ENCODE measurements at regions not wholly inside any gene's neighbourhood (a gene's known extent, or its start where the extent isn't known, plus 50 kb on each side); places are given as distances from the start of the nearest gene placed in this dataset.

GRCh38 chr11:131070365-131070764, 154.1 kb upstream of the SNX19 start:
- Mint-ChIP-seq H3K36me3 (ENCODE audit: low read depth) (no peaks in the 10 kb centered on the region), H3K4me1 (no peaks in the 10 kb centered on the region), H3K9me3 (no peaks in the 10 kb centered on the region), H3K27ac (no peak overlapping the region), H3K27me3 (peaks cover 14% of the 10 kb centered on the region), H3K4me3 (no peak overlapping the region)
- no peak for ATAC-seq (replicated peaks)

GRCh38 chr11:131073167-131073566, 156.9 kb upstream of the SNX19 start:
- H3K4me1 Mint-ChIP-seq: no peaks in the 10 kb centered on the region
- H3K27me3 Mint-ChIP-seq: peaks cover 9% of the 10 kb centered on the region
- H3K36me3 Mint-ChIP-seq (ENCODE audit: low read depth): no peaks in the 10 kb centered on the region
- no peak overlapping the region for H3K27ac Mint-ChIP-seq
- ATAC-seq (replicated peaks): no peak
- H3K9me3 Mint-ChIP-seq: no peaks in the 10 kb centered on the region
- H3K4me3 Mint-ChIP-seq: no peak overlapping the region

GRCh38 chr11:131074573-131074972, 158.3 kb upstream of the SNX19 start:
- ATAC-seq (replicated peaks): no peak
- no peaks in the 10 kb centered on the region for H3K9me3 Mint-ChIP-seq
- peaks cover 9% of the 10 kb centered on the region for H3K27me3 Mint-ChIP-seq
- no peaks in the 10 kb centered on the region for H3K36me3 Mint-ChIP-seq (ENCODE audit: low read depth)
- H3K4me1 Mint-ChIP-seq: no peaks in the 10 kb centered on the region
- H3K4me3 Mint-ChIP-seq: no peak overlapping the region
- no peak overlapping the region for H3K27ac Mint-ChIP-seq

- Mint-ChIP-seq H3K27ac (no peak overlapping the region), H3K9me3 (peaks cover 4% of the 10 kb centered on the region), H3K4me1 (no peaks in the 10 kb centered on the region), H3K36me3 (ENCODE audit: low read depth) (no peaks in the 10 kb centered on the region), H3K27me3 (peaks cover 9% of the 10 kb centered on the region), H3K4me3 (no peak overlapping the region)
- ATAC-seq (replicated peaks): no peak
These were observed 161.1 kb upstream of the SNX19 start for GRCh38 chr11:131077340-131077739.

- Mint-ChIP-seq H3K27ac (no peak overlapping the region), H3K9me3 (peaks cover 4% of the 10 kb centered on the region), H3K27me3 (peaks cover 5% of the 10 kb centered on the region), H3K4me3 (no peak overlapping the region), H3K36me3 (ENCODE audit: low read depth) (no peaks in the 10 kb centered on the region), H3K4me1 (no peaks in the 10 kb centered on the region)
- ATAC-seq (replicated peaks): no peak
These were observed 162.8 kb upstream of the SNX19 start for GRCh38 chr11:131079036-131079435.

GRCh38 chr11:131089727-131090245, 173.5 kb upstream of the SNX19 start:
- Mint-ChIP-seq H3K36me3 (ENCODE audit: low read depth) (no peaks in the 10 kb centered on the region), H3K4me3 (no peak overlapping the region), H3K27ac (no peak overlapping the region), H3K9me3 (peaks cover 14% of the 10 kb centered on the region), H3K4me1 (no peaks in the 10 kb centered on the region), H3K27me3 (peaks cover 5% of the 10 kb centered on the region)
- ATAC-seq (replicated peaks): no peak

- peaks cover 6% of the 10 kb centered on the region for H3K9me3 Mint-ChIP-seq
- no peaks in the 10 kb centered on the region for H3K36me3 Mint-ChIP-seq (ENCODE audit: low read depth)
- H3K27me3 Mint-ChIP-seq: peaks cover 5% of the 10 kb centered on the region
- H3K4me3 Mint-ChIP-seq: no peak overlapping the region
- no peak overlapping the region for H3K27ac Mint-ChIP-seq
- H3K4me1 Mint-ChIP-seq: no peaks in the 10 kb centered on the region
- ATAC-seq (replicated peaks): no peak
These were observed 176.2 kb upstream of the SNX19 start for GRCh38 chr11:131092469-131092868.

GRCh38 chr11:131094827-131095226, 178.5 kb upstream of the SNX19 start:
- H3K4me1 Mint-ChIP-seq: no peaks in the 10 kb centered on the region
- H3K27me3 Mint-ChIP-seq: peaks cover 4% of the 10 kb centered on the region
- ATAC-seq (replicated peaks): no peak
- H3K4me3 Mint-ChIP-seq: no peak overlapping the region
- peaks cover 4% of the 10 kb centered on the region for H3K9me3 Mint-ChIP-seq
- H3K27ac Mint-ChIP-seq: no peak overlapping the region
- H3K36me3 Mint-ChIP-seq (ENCODE audit: low read depth): no peaks in the 10 kb centered on the region

- no peak overlapping the region for H3K27ac Mint-ChIP-seq
- no peaks in the 10 kb centered on the region for H3K27me3 Mint-ChIP-seq
- H3K36me3 Mint-ChIP-seq (ENCODE audit: low read depth): no peaks in the 10 kb centered on the region
- no peak for ATAC-seq (replicated peaks)
- H3K4me1 Mint-ChIP-seq: no peaks in the 10 kb centered on the region
- H3K4me3 Mint-ChIP-seq: no peak overlapping the region
- H3K9me3 Mint-ChIP-seq: no peaks in the 10 kb centered on the region
These were observed 179.4 kb upstream of the SNX19 start for GRCh38 chr11:131095511-131096185.

GRCh38 chr11:131099013-131099412, 182.7 kb upstream of the SNX19 start:
- Mint-ChIP-seq H3K27ac (no peak overlapping the region), H3K9me3 (no peaks in the 10 kb centered on the region), H3K36me3 (ENCODE audit: low read depth) (no peaks in the 10 kb centered on the region), H3K4me3 (no peak overlapping the region), H3K27me3 (peaks cover 7% of the 10 kb centered on the region), H3K4me1 (no peaks in the 10 kb centered on the region)
- ATAC-seq (replicated peaks): no peak

GRCh38 chr11:131099746-131100145, 183.5 kb upstream of the SNX19 start:
- no peak overlapping the region for H3K4me3 Mint-ChIP-seq
- H3K36me3 Mint-ChIP-seq (ENCODE audit: low read depth): no peaks in the 10 kb centered on the region
- peaks cover 12% of the 10 kb centered on the region for H3K27me3 Mint-ChIP-seq
- no peak for ATAC-seq (replicated peaks)
- no peaks in the 10 kb centered on the region for H3K9me3 Mint-ChIP-seq
- no peak overlapping the region for H3K27ac Mint-ChIP-seq
- H3K4me1 Mint-ChIP-seq: no peaks in the 10 kb centered on the region

GRCh38 chr11:131108760-131109159, 192.5 kb upstream of the SNX19 start:
- Mint-ChIP-seq H3K36me3 (ENCODE audit: low read depth) (no peaks in the 10 kb centered on the region), H3K27me3 (peaks cover 9% of the 10 kb centered on the region), H3K9me3 (no peaks in the 10 kb centered on the region), H3K4me1 (no peaks in the 10 kb centered on the region), H3K4me3 (no peak overlapping the region), H3K27ac (no peak overlapping the region)
- ATAC-seq (replicated peaks): no peak

- Mint-ChIP-seq H3K27me3 (peaks cover 6% of the 10 kb centered on the region), H3K36me3 (ENCODE audit: low read depth) (no peaks in the 10 kb centered on the region), H3K9me3 (no peaks in the 10 kb centered on the region), H3K4me1 (no peaks in the 10 kb centered on the region), H3K27ac (no peak overlapping the region), H3K4me3 (no peak overlapping the region)
- ATAC-seq (replicated peaks): no peak
These were observed 193.0 kb upstream of the SNX19 start for GRCh38 chr11:131109257-131109656.

- H3K36me3 Mint-ChIP-seq (ENCODE audit: low read depth): no peaks in the 10 kb centered on the region
- H3K27me3 Mint-ChIP-seq: peaks cover 4% of the 10 kb centered on the region
- no peak overlapping the region for H3K4me3 Mint-ChIP-seq
- no peak overlapping the region for H3K27ac Mint-ChIP-seq
- no peak for ATAC-seq (replicated peaks)
- no peaks in the 10 kb centered on the region for H3K9me3 Mint-ChIP-seq
- no peaks in the 10 kb centered on the region for H3K4me1 Mint-ChIP-seq
These were observed 193.5 kb upstream of the SNX19 start for GRCh38 chr11:131109790-131110189.

- Mint-ChIP-seq H3K27me3 (no peaks in the 10 kb centered on the region), H3K4me3 (no peak overlapping the region), H3K36me3 (ENCODE audit: low read depth) (no peaks in the 10 kb centered on the region), H3K4me1 (no peaks in the 10 kb centered on the region), H3K9me3 (no peaks in the 10 kb centered on the region), H3K27ac (no peak overlapping the region)
- no peak for ATAC-seq (replicated peaks)
These were observed 195.5 kb upstream of the SNX19 start for GRCh38 chr11:131111775-131112174.

- Mint-ChIP-seq H3K27ac (no peak overlapping the region), H3K4me3 (no peak overlapping the region), H3K9me3 (peaks cover under 1% of the 10 kb centered on the region), H3K4me1 (no peaks in the 10 kb centered on the region), H3K36me3 (ENCODE audit: low read depth) (no peaks in the 10 kb centered on the region), H3K27me3 (no peaks in the 10 kb centered on the region)
- no peak for ATAC-seq (replicated peaks)
These were observed 202.0 kb upstream of the SNX19 start for GRCh38 chr11:131118247-131118646.
